H1 (cell line): ENCODE measurements at regions not wholly inside any gene's neighbourhood (a gene's known extent, or its start where the extent isn't known, plus 50 kb on each side); places are given as distances from the start of the nearest gene placed in this dataset.

ENCODE experiments used
- CREB1 ChIP-seq: IDR thresholded peaks from 2 replicates; pipeline ENCODE4 v1.6.1; 2012; ENCODE audit warnings: inconsistent platforms
- CTBP2 ChIP-seq: IDR thresholded peaks from 2 replicates; pipeline ENCODE4 v1.7.0; 2011; ENCODE audit warnings: borderline replicate concordance, mild to moderate bottlenecking, moderate library complexity, mixed read lengths, low read length; ENCODE audit not compliant: insufficient read depth, insufficient read length
- KDM1A ChIP-seq: fragments of 200-600, 300-600 bp; sonication (generic); IDR thresholded peaks from 2 replicates; pipeline ENCODE4 v1.7.1; 2016; ENCODE audit warnings: mild to moderate bottlenecking, low read length, borderline replicate concordance
- KDM4A ChIP-seq: IDR thresholded peaks from one replicate; pipeline ENCODE4 v1.7.1; 2012; ENCODE audit warnings: low read depth, mild to moderate bottlenecking, moderate library complexity, low read length, inconsistent platforms; ENCODE audit not compliant: severe bottlenecking
- TF ChIP-seq, protein P1 (sequence below): IDR thresholded peaks from 2 replicates; pipeline ENCODE4 v1.6.1; 2011; ENCODE audit warnings: low read depth, mild to moderate bottlenecking, low read length; ENCODE audit not compliant: insufficient read depth

DNA sequence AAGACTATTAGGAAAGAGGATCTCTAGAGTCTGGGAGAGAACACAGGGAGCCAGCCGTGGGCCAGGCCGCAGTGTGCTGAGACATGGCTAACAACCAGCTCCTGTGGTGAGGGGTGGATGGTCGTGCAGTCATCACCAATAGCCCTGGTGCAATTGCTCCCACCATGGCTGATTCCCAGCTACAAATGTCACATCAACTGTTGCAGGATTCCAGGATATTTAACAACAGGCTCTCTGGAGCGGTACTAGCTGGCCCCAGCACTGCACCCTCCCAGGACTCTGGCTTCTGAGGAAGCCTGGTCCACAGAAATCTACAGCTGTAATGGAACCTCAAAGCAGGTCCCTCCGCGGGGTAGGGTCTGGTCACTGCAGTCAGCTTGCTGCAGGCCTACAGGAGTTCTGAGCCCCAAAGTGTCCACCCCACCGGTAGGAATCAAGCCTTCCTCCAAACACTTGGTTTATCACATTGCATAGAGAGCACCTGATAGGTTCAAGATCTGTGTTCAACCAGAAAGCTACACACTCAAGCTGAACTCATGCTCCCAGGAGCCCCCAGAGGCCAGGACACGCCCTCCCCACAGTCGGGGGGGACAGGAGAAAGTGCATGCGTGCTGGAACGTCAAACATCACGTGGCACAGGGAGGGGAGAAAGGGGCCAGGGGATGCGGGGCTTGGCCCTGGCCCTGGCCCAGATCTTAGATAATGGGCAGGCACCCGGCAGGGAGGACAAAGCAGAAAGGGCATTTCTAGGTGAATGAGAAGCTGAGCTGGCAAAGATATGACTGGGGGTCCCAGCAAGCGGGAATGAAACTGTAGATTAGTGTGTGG lies 609.0 kb downstream of the TBC1D22A start (continued):
- TF ChIP-seq CTBP2 (no peak), KDM1A (no peak), KDM4A (no peak), CREB1 (no peak)
- TF ChIP-seq, protein P1, sequence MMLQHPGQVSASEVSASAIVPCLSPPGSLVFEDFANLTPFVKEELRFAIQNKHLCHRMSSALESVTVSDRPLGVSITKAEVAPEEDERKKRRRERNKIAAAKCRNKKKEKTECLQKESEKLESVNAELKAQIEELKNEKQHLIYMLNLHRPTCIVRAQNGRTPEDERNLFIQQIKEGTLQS, result no peak
